HG03095 (cell line): ENCODE measurements at regions not wholly inside any gene's neighbourhood (a gene's known extent, or its start where the extent isn't known, plus 50 kb on each side); places are given as distances from the start of the nearest gene placed in this dataset.

ENCODE experiments used
- ATAC-seq: cut with Tn5 transposase; IDR thresholded peaks from one replicate; pipeline ENCODE4 v1.9.1; 2021; ENCODE audit warnings: moderate library complexity; ENCODE audit not compliant: unreplicated experiment

GRCh38 chr11:104538313-104538712, 359.9 kb downstream of the CASP12 start:
- no peak for ATAC-seq

- no peak for ATAC-seq
These were observed 364.0 kb downstream of the CASP12 start for GRCh38 chr11:104534278-104534677.

DNA sequence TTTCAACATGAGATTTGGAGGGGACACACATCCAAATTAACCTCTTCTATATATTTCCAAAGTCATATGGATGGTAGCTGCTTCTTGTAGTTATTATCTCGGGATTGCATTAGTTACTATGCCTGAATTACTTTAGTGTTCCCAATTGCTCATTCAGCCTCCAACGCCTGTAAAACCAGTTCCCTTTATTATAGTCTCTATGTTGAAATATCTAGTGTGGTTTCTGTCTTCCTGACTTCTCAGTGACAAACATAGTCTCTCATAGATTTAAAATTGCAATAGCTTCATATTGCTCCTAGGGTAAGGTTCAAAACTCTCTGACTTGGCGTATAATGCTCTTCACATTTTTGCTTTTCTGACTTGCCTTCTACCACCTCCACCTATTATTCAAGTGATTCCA, 366.4 kb downstream of the CASP12 start:
- no peak for ATAC-seq

- no peak for ATAC-seq
These were observed 367.1 kb upstream of the PDGFD start for GRCh38 chr11:104531075-104531474.

GRCh38 chr11:104529906-104530305, 366.0 kb upstream of the PDGFD start:
- no peak for ATAC-seq

DNA sequence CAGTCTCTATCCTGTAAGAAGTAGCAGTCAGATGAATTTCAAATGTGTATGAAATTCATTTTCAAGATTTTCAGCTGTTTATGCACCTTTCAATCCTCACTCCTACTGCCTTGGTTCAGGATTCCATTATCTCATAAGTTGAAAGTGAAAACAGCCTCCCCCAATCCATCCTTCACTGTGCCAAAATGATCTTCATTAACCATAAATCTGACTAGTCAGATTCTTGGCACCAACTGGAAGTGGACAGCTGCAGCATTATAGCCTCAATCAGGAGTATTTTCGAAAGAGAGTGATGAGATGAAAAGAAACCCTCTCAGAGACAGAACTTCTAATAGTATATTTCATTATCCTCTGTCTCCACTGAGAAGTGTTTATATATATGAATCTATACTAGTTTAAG, 365.3 kb upstream of the PDGFD start:
- no peak for ATAC-seq

DNA sequence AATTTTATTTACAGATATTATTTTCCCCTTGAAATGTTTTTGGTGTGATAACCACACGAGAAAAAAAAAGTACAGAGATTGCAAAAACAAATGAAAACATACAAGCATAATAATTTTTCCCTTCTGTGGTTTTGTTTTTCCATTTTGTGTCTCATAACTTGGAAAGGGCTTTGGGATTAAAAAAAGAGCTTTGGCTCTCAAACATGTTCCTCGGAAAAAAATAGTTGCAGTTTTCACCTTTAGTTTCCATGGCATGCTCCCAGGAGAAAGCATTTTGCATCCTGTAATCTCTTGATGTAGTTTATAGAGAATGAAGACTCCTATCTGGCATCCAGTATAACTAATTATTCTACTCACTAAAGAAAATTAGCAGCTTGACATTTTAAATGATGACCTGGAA, 362.1 kb upstream of the PDGFD start:
- ATAC-seq = no peak

DNA sequence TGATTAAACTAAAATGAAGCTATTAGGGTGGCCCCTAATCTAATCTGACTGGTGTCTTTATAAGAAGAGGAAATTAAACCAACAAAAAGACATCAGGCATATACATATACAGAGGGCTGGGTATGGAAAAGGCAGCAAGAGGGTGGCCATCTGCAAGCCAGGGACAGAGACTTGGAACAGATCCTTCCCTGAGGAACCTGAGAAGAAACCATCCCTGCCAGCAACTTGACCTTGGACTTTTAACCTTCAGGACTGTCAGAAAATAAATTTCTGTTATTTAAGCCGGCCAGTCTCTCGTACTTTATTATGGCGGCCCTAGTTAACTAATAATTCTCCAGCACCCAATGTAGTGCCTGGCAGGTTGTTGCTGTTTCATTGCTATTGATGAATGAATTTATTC, 361.5 kb upstream of the PDGFD start:
- no peak for ATAC-seq

GRCh38 chr11:104524254-104524653, 360.3 kb upstream of the PDGFD start:
- no peak for ATAC-seq

- ATAC-seq = no peak
These were observed 359.7 kb upstream of the PDGFD start for GRCh38 chr11:104523611-104524010.

DNA sequence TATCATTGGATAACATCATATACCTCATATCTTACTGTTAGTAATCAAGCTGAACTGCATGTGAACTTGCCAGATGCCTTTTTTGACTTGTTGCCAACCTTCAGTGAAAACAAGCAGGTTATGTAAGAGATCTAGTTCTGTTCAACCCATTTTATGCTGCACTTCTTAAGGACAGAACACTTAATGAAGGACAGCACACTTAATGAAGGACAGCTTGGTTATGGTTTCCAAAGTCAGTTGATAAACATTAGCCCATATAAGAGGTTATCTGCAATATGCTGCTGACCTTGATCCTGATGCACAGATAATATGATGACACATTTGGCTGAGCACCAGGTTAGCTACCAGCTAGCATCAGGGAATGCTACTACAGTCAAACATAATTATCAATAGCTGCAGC, 358.7 kb upstream of the PDGFD start:
- no peak for ATAC-seq

DNA sequence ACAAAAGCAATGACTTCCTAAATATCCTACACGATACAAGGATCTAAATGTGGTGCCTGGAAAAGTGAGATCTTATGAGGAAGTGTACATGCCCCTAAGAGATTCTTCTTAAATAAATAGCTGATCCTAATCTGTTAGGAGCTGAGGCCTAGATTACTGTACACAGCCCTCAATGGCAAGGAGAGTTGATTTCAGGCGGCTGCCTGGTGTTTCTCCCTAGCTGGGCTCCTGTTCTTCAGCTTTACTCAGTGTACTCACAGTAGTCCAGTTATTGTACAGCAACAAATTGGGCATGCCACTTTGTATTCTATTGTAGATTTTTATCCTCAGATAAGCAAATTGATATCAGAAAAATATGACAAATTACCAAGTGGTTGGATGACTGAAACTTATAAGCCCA, 358.2 kb upstream of the PDGFD start:
- no peak for ATAC-seq

DNA sequence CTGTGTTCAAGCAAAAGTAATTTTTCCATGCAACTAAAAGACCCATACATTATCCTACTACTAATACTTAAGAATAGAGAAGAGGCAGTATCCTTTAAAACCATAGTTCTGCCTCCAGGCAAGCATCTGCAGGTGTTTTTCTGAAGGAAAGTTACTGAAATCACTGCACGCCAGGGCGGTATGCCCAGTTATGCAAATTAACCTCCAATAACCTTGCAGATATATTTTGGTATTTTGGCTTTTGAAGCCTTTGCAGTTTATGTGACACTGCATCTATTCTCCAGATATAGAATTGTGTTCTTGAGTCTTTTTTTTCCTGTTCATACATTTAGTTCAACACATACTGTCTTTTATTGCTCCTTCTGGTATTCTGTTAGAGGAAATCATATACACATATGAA, 346.2 kb upstream of the PDGFD start:
- ATAC-seq = no peak

DNA sequence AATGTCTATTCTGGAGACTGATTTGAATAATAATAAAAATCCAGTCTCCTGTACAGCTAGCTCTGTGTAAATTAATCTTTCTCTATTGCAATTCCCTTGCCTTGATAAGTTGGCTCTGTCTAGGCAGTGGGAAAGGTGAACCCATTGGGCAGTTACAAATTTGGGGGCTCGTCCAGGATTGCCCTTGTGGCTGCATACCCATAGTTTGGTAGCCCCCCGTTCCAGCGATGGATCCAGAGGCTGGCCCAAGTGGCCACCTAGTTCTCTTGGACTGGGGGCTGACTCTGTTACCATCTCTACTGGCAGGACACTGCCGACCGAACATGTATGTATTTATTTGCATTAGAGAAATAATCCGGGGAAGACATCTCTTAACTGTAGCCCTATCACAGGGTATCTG, 326.2 kb upstream of the PDGFD start:
- no peak for ATAC-seq

DNA sequence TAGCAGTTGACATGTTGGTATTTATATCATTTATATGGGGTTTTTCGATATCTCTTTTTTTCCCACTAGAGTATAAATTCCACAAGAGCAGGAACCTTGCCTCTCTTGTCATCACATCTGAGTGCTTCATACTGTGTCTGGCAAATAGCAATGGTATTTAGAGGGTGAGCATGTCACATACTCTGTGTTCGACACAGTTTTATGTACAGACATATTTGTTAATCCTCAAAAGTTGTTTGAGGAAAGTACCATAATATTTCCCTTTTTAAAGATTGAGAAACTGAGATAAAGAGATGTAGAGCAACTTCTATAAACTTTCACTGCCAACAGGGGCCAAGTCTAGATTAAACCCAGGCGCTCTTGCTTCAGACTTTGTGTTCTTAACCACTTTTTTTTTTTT, 324.6 kb upstream of the PDGFD start:
- ATAC-seq = no peak

GRCh38 chr11:104487046-104487806, 323.3 kb upstream of the PDGFD start:
- ATAC-seq = no peak

GRCh38 chr11:104484804-104485554, 321.0 kb upstream of the PDGFD start:
- ATAC-seq = no peak

- ATAC-seq = no peak
These were observed 313.0 kb upstream of the PDGFD start for GRCh38 chr11:104476898-104477297.

DNA sequence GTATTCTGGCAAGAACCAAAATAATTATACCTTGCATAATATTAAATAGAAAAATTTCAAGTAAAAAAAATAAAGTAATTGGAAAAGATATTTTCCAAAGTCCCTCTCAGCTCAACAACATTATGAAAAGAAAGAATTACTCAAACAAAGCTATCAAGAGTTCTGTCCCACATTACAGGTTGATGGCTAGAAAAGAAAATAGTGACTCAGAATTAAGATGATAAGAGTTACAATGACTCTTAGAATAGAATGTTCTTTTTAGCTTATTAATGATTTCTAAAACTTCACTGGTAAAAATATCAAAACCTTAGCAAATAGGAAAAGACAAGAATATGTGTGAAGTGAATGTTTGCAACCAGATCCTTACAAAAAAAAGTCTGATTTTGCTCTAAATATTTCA, 312.5 kb upstream of the PDGFD start:
- no peak for ATAC-seq

GRCh38 chr11:104467404-104467803, 303.5 kb upstream of the PDGFD start:
- ATAC-seq = no peak

DNA sequence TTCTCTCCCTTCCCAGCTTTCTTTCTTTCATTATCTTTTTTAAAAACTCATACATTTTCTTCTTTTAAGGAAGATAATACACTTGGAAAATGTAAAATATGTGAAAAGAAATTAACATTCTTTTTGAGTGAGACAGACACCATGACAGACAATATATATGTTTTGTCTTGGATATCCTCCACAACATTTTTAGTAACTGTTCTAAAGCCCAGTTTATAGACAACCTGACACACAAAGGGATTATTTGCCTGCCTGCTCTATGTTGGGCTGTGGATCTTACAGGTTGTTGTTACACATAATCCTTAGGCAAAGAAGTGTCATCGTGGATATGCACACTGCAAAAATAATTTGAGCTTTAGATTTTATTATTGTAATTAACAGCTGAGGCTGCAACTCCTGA, 301.4 kb upstream of the PDGFD start:
- no peak for ATAC-seq

GRCh38 chr11:104464691-104465090, 300.7 kb upstream of the PDGFD start:
- no peak for ATAC-seq

DNA sequence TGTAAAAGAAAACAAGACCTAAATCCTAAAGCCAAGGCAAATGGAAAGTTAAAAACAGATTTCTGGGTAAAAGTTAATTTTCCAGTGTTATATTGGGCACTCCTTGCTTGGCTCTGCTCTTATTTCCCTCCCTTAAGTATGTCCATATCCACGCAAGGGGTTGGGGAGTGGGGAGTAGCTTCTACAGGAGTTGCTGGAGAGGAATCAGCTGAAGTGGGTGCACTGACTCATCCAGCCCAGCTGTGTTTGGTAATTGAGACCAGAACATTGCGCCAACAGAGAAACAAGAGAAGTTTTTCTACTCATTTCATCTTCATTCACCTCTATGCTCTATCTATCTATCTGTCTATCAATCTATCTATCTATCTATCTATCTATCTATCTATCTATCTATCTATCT, 298.4 kb upstream of the PDGFD start:
- no peak for ATAC-seq
